Left renal cortex interstitium (tissue), 4 donors: ENCODE measurements at regions not wholly inside any gene's neighbourhood (a gene's known extent, or its start where the extent isn't known, plus 50 kb on each side); places are given as distances from the start of the nearest gene placed in this dataset.

ENCODE experiments used
- DNase-seq, 4 donors: peaks; one replicate each; pipeline ENCODE4 v3.0.0-alpha.2; 2013; ENCODE audit warnings: low read depth in 4 of 4, low spot score in 2 of 4, missing footprints in 1 of 4

DNA sequence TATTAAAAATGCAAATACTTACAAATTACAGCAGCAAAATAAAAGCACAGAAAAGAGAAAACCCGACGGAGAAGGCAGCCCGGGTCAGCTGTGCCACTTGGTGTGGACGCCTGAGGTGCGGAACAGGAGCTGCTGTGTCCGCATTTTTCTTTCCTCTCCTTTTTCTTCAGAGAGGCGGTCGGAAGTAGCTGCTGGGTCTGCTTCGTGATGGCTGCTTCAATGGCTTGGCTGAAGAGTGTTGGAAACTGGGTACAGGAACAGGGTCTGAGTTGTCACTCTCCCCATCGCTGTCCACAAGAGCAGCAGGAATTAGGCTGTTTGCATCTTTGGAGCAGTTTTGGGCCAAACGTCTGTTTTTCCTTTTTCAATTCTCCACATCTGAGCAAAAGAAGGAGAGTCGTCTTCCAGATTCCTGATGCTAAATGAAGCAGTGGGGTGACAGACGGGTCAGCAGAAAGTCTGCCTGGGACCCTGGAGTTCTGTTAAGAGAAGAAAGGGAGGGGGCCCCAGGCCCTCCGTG is 53.5 kb upstream of the ARL8B start:
- DNase-seq = no peak

DNA sequence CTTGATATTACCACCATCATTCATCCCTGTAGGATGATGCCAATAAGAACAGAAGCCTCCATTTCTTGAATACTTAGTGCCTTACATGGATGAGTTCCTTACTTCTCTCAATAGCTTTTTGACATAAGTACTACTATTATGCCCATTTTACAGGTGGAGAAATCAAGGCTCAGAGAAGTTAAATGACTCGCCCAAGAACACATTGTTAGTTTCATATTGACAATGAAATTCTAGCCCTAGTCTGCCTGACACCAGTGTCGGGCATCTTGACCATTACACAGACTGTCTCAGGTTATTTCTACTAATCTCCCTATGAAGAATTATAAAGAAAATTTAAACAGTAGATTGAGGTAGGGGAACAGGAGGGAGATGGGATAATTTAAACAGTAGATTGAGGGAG is 52.5 kb upstream of the ARL8B start:
- DNase-seq = no peak

DNA sequence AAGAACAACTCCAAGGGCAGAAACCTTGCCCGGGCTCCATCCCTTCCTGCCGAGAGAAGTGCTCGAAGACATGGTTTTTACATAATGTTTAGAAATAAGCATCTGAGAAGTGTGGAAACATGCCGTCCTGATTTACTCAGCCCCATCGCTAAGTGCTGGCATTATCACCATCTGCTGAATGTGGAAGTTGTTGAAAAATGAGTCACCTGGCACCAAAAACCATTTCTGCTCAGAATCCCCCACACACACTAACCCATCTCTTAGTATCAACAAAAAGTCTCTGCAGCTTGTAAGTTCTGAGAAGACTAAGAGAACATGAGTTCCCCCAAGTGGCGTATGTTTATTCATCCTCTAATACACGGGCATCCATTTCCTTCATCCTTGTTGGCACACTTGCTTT is 51.0 kb upstream of the ARL8B start:
- DNase-seq = no peak

DNA sequence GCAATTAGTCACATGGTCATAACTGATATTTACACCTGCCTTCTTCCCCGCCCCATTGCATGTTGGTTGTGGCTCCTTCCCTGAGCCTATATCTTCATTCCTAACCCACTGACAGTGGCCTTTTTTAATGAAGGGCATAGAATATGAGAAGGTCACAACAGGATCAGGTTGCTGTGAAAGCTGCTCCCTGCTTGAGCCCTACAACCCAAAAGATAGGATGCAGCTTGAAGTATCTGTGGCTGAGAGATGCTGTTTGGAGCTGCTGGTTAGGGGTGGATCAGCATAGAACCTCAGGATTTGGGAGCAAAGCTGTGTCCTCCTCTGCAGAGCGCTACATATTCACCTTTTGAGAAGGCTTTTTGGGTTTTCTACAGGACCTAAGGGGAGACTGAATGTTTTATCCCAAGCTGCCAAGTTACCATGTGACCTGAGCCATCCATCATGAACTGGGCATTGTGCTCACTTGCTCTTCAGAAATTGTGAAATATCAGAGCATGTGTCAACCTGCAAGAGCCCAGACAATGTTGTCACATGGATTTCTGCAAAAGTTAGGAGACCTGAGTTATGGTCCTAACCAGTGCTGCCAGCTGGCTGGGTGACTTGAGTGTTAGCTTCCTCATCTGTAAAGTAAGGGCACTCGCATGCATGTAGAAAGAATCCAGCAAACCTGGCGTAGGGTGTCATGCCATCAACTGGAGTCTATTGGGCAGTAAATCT is 49.8 kb upstream of the ARL8B start:
- DNase-seq = no peak
